DND-41 (cell line): ENCODE measurements at regions not wholly inside any gene's neighbourhood (a gene's known extent, or its start where the extent isn't known, plus 50 kb on each side); places are given as distances from the start of the nearest gene placed in this dataset.

Source experiments
- ATAC-seq: fragments of 200-7000 bp; cut with Tn5 transposase; 3 replicates; pipeline ENCODE4 v1.9.1; 2021; ENCODE audit warnings: low read depth; ENCODE audit not compliant: insufficient read depth
- DNase-seq: peaks from one replicate; pipeline ENCODE4 v3.0.0-alpha.2; 2020
- H2AFZ ChIP-seq: 2 replicates; pipeline ENCODE4 v1.6.0; 2012; ENCODE audit warnings: low read depth, low read length
- H3K27ac ChIP-seq: 2 replicates; pipeline ENCODE4 v1.5.1; 2012; ENCODE audit warnings: low read length, inconsistent platforms
- H3K27me3 ChIP-seq: fragments of 200-600 bp; sonication (generic); 2 replicates; pipeline ENCODE4 v1.6.0; 2012; ENCODE audit warnings: low read length, mild to moderate bottlenecking, inconsistent platforms; ENCODE audit not compliant: insufficient read depth, poor library complexity
- H3K36me3 ChIP-seq: 2 replicates; pipeline ENCODE4 v1.5.1; 2012; ENCODE audit warnings: low read length, inconsistent platforms; ENCODE audit not compliant: insufficient read depth
- H3K4me1 ChIP-seq: 2 replicates; pipeline ENCODE4 v1.5.1; 2012; ENCODE audit warnings: mild to moderate bottlenecking, low read length; ENCODE audit not compliant: insufficient read depth
- H3K4me2 ChIP-seq: 2 replicates; pipeline ENCODE4 v1.6.0; 2012; ENCODE audit warnings: mild to moderate bottlenecking, moderate library complexity, low read length, inconsistent platforms; ENCODE audit not compliant: insufficient read depth
- H3K4me3 ChIP-seq, 2 experiments: fragments of 200-600 bp in 1 of 2; shearing (Covaris generic) in 1 of 2; 2 replicates each; pipeline ENCODE4 v1.5.1; 2012 to 2016; ENCODE audit warnings: inconsistent platforms in 2 of 2, low read length in 2 of 2, mild to moderate bottlenecking in 2 of 2, low read depth in 1 of 2, moderate library complexity in 1 of 2
- H3K79me2 ChIP-seq: 2 replicates; pipeline ENCODE4 v1.6.0; 2012; ENCODE audit warnings: low read length, inconsistent platforms; ENCODE audit not compliant: insufficient read depth
- H3K9ac ChIP-seq: 2 replicates; pipeline ENCODE4 v1.6.0; 2012; ENCODE audit warnings: low read depth, mild to moderate bottlenecking, inconsistent platforms, low read length, moderate library complexity
- H3K9me3 ChIP-seq: 2 replicates; pipeline ENCODE4 v1.5.1; 2012; ENCODE audit warnings: low read length, moderate library complexity, mild to moderate bottlenecking, inconsistent platforms; ENCODE audit not compliant: insufficient read depth, severe bottlenecking
- H4K20me1 ChIP-seq: 2 replicates; pipeline ENCODE4 v1.6.0; 2012; ENCODE audit warnings: low read length; ENCODE audit not compliant: insufficient read depth
- EZH2 ChIP-seq: IDR thresholded peaks from 3 replicates; pipeline ENCODE4 v1.6.1; 2012; ENCODE audit warnings: borderline replicate concordance, low read depth, mild to moderate bottlenecking, moderate library complexity, low read length, inconsistent platforms; ENCODE audit not compliant: severe bottlenecking
- TF ChIP-seq, protein P1 (sequence below): IDR thresholded peaks from 2 replicates; pipeline ENCODE4 v1.5.1; 2012; ENCODE audit warnings: borderline replicate concordance, low read length, moderate library complexity, mild to moderate bottlenecking; ENCODE audit not compliant: poor library complexity, severe bottlenecking; ENCODE audit errors: extremely low read depth

DNA sequence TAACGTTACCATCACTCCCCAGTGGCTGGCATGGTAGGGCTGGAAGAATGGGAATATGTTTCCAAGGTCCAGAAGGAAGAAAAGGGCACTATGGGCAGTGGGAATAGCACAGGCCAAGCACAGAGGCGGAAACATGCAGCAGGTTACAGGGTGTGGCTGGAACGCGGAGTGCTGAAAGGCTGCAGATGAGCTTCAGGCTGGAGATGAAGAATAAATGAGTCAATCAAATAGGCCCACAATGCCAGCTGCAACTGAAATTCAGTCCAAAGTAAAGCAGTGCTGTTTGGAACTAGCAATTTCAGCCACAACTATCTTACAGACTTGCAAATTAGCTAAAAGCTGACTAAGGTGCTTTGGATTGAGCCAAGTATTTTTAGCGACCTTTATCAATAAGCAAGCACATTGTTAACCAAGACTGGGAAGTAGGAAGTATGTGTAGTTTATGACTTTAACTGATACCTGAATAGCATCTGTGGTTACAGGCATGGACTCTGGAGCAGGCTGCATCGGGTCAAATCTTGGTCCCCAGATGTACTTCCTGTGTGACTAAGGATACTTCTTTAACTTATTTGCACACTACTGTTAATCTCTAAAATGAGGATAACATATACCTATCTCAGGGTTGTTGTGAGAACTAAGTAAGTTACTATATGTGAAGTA, 77.5 kb upstream of the CTTNBP2 start:
- Histone ChIP-seq H3K36me3 (no peaks in the 10 kb centered on the region), H3K79me2 (no peaks in the 10 kb centered on the region), H3K4me2 (no peak overlapping the region), H3K27me3 (no peaks in the 10 kb centered on the region), H3K4me3 (no peak overlapping the region), H4K20me1 (no peaks in the 10 kb centered on the region), H3K27ac (no peak overlapping the region), H3K4me1 (no peaks in the 10 kb centered on the region), H3K9ac (no peak overlapping the region), H2AFZ (no peak overlapping the region), H3K9me3 (no peaks in the 10 kb centered on the region)
- DNase-seq (no peak), ATAC-seq (no peak)
- no peak for TF ChIP-seq EZH2
- TF ChIP-seq, protein P1, sequence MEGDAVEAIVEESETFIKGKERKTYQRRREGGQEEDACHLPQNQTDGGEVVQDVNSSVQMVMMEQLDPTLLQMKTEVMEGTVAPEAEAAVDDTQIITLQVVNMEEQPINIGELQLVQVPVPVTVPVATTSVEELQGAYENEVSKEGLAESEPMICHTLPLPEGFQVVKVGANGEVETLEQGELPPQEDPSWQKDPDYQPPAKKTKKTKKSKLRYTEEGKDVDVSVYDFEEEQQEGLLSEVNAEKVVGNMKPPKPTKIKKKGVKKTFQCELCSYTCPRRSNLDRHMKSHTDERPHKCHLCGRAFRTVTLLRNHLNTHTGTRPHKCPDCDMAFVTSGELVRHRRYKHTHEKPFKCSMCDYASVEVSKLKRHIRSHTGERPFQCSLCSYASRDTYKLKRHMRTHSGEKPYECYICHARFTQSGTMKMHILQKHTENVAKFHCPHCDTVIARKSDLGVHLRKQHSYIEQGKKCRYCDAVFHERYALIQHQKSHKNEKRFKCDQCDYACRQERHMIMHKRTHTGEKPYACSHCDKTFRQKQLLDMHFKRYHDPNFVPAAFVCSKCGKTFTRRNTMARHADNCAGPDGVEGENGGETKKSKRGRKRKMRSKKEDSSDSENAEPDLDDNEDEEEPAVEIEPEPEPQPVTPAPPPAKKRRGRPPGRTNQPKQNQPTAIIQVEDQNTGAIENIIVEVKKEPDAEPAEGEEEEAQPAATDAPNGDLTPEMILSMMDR = no peak

DNA sequence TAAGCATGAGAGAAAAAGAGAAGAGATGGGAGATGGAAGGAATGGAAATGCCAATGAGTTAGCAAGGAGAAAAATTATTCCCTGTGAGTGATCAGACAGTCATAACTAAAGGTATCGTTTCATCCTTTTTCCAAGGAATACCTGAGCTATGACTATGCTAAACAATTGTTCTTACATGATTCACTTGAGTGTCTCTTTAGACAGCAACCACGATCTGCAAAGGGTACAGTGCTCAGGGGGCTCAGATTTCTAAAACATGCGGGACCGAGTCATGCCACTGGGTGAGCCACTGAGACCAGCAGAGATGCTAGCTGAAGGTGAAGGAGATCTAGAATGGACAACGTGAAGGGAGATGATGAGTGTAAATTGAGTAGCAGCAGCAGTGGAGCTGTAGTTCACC, 78.0 kb upstream of the CTTNBP2 start:
- no peak overlapping the region for H2AFZ ChIP-seq

DNA sequence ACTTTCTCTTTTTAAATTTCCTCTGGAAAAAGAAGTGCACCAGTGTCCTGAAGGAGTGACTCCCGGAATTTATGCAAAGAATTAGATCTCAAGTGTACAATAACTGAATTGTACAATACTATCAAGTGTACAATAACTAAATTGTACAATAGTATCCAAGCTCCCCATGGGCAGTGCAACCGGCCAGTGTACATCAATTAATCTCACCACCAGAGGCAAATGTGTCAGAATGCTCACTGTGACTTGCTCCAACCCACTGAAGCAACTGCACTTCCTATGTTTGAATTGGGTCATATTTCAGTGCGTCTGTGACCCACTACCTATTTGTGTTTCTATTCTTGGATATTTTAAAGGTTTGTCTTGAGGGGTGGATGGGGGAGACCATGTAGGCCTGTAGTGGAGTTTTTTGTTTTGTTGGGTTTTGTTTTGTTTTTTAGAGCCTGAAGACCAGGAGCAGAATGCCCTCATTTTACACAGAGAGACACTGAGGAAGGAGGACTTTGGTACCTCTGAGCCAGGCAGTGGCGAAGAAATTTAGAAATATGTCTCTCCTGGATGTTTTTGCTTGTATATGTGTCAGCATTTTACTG, 78.5 kb upstream of the CTTNBP2 start:
- TF ChIP-seq EZH2 = no peak
- TF ChIP-seq, protein P1 = no peak
- Histone ChIP-seq H2AFZ (no peak overlapping the region), H3K79me2 (no peaks in the 10 kb centered on the region), H3K4me3 (no peak overlapping the region), H4K20me1 (no peaks in the 10 kb centered on the region), H3K9me3 (no peaks in the 10 kb centered on the region), H3K27ac (no peak overlapping the region), H3K4me2 (no peak overlapping the region), H3K4me1 (no peaks in the 10 kb centered on the region), H3K36me3 (no peaks in the 10 kb centered on the region), H3K27me3 (no peaks in the 10 kb centered on the region), H3K9ac (no peak overlapping the region)
- DNase-seq = no peak
- no peak for ATAC-seq

More for the DNA sequence above, 78.0 kb upstream of the CTTNBP2 start:
- Histone ChIP-seq H3K9ac (no peak overlapping the region), H3K27me3 (no peaks in the 10 kb centered on the region), H3K4me1 (no peaks in the 10 kb centered on the region), H3K79me2 (no peaks in the 10 kb centered on the region), H3K9me3 (no peaks in the 10 kb centered on the region), H3K36me3 (no peaks in the 10 kb centered on the region), H4K20me1 (no peaks in the 10 kb centered on the region), H3K27ac (no peak overlapping the region), H3K4me2 (no peak overlapping the region), H3K4me3 (no peak overlapping the region)
- ATAC-seq = no peak
- no peak for DNase-seq
- no peak for TF ChIP-seq EZH2
- TF ChIP-seq, protein P1 = no peak
